ENCODE measurements at regions not wholly inside any gene's neighbourhood (a gene's known extent, or its start where the extent isn't known, plus 50 kb on each side); places are given as distances from the start of the nearest gene placed in this dataset.
"Not testable (repeated sequence)": the region's sequence is repeated elsewhere in the genome, so short reads cannot be mapped to it uniquely, and the experiment has no call there.

- DNase-seq (ENCODE audit: low read depth) = no peak
Observed at GRCh38 chr18:11464129-11464528, 145.3 kb upstream of the SLC35G4 start.

GRCh38 chr18:11458447-11458846, 150.9 kb upstream of the SLC35G4 start:
- DNase-seq (ENCODE audit: low read depth) = no peak

- not testable (repeated sequence) for DNase-seq (ENCODE audit: low read depth)
Observed at GRCh38 chr18:11457853-11458252, 151.5 kb upstream of the SLC35G4 start.

- DNase-seq (ENCODE audit: low read depth) = no peak
Observed at GRCh38 chr18:11454040-11454439, 155.4 kb upstream of the SLC35G4 start.

GRCh38 chr18:11444169-11444568, 165.2 kb upstream of the SLC35G4 start:
- not testable (repeated sequence) for DNase-seq (ENCODE audit: low read depth)

GRCh38 chr18:11437046-11437445, 172.3 kb upstream of the SLC35G4 start:
- no peak for DNase-seq (ENCODE audit: low read depth)

- no peak for DNase-seq (ENCODE audit: low read depth)
Observed at GRCh38 chr18:11432360-11432811, 177.0 kb upstream of the SLC35G4 start.

GRCh38 chr18:11429876-11430275, 179.5 kb upstream of the SLC35G4 start:
- DNase-seq (ENCODE audit: low read depth) = no peak

- no peak for DNase-seq (ENCODE audit: low read depth)
Observed at GRCh38 chr18:11425211-11425610, 184.2 kb upstream of the SLC35G4 start.

GRCh38 chr18:11419338-11419737, 190.1 kb upstream of the SLC35G4 start:
- DNase-seq (ENCODE audit: low read depth) = no peak

- DNase-seq (ENCODE audit: low read depth) = no peak
Observed at GRCh38 chr18:11412811-11413210, 196.6 kb upstream of the SLC35G4 start.

GRCh38 chr18:11411048-11411447, 198.3 kb upstream of the SLC35G4 start:
- no peak for DNase-seq (ENCODE audit: low read depth)

GRCh38 chr18:11408555-11409065, 200.8 kb upstream of the SLC35G4 start:
- no peak for DNase-seq (ENCODE audit: low read depth)

GRCh38 chr18:11407940-11408339, 201.5 kb upstream of the SLC35G4 start:
- DNase-seq (ENCODE audit: low read depth) = no peak

- DNase-seq (ENCODE audit: low read depth) = no peak
Observed at GRCh38 chr18:11405804-11406203, 203.6 kb upstream of the SLC35G4 start.

- DNase-seq (ENCODE audit: low read depth) = no peak
Observed at GRCh38 chr18:11400703-11401102, 208.7 kb upstream of the SLC35G4 start.

GRCh38 chr18:11398625-11399024, 210.8 kb upstream of the SLC35G4 start:
- no peak for DNase-seq (ENCODE audit: low read depth)

GRCh38 chr18:11392980-11393885, 216.2 kb upstream of the SLC35G4 start:
- no peak for DNase-seq (ENCODE audit: low read depth)

GRCh38 chr18:11392292-11392691, 217.1 kb upstream of the SLC35G4 start:
- no peak for DNase-seq (ENCODE audit: low read depth)

- DNase-seq (ENCODE audit: low read depth) = no peak
Observed at GRCh38 chr18:11391661-11392060, 217.7 kb upstream of the SLC35G4 start.

GRCh38 chr18:11388755-11389680, 220.4 kb upstream of the SLC35G4 start:
- no peak for DNase-seq (ENCODE audit: low read depth)

- DNase-seq (ENCODE audit: low read depth) = no peak
Observed at GRCh38 chr18:11387880-11388279, 221.5 kb upstream of the SLC35G4 start.
